Liver (tissue), 8 donors: ENCODE measurements at regions not wholly inside any gene's neighbourhood (a gene's known extent, or its start where the extent isn't known, plus 50 kb on each side); places are given as distances from the start of the nearest gene placed in this dataset.
"Not testable (repeated sequence)": the region's sequence is repeated elsewhere in the genome, so short reads cannot be mapped to it uniquely, and the experiment has no call there.

Experiments used
- DNase-seq: peaks from one replicate; pipeline ENCODE4 v3.0.0-alpha.2; 2017; ENCODE audit warnings: low spot score
- H3K27ac ChIP-seq, 2 donors: one replicate each; pipeline ENCODE4 v1.7.0; 2013; ENCODE audit warnings: inconsistent platforms in 2 of 2, low read length in 2 of 2, control low read depth in 1 of 2, low read depth in 1 of 2, mild to moderate bottlenecking in 1 of 2
- H3K27me3 ChIP-seq, 4 donors: one replicate each; pipeline versions ENCODE4 v1.6.1 to v1.7.0; 2013; ENCODE audit warnings: low read length in 3 of 4, inconsistent platforms in 1 of 4, mild to moderate bottlenecking in 1 of 4, moderate library complexity in 1 of 4; ENCODE audit not compliant: control insufficient read depth in 4 of 4, insufficient read depth in 4 of 4
- H3K36me3 ChIP-seq, 4 donors: one replicate each; pipeline versions ENCODE4 v1.6.1 to v1.7.0; 2013; ENCODE audit warnings: low read length in 3 of 4, mild to moderate bottlenecking in 3 of 4, low read depth in 1 of 4, moderate library complexity in 1 of 4; ENCODE audit not compliant: control insufficient read depth in 4 of 4, insufficient read depth in 3 of 4
- H3K4me1 ChIP-seq, 4 donors: one replicate each; pipeline versions ENCODE4 v1.6.1 to v1.7.0; 2013; ENCODE audit warnings: low read length in 3 of 4, mild to moderate bottlenecking in 3 of 4, moderate library complexity in 1 of 4; ENCODE audit not compliant: control insufficient read depth in 4 of 4, insufficient read depth in 4 of 4
- H3K4me3 ChIP-seq, 3 donors: one replicate each; pipeline versions ENCODE4 v1.6.1 to v1.7.0; 2013; ENCODE audit warnings: low read length in 3 of 3, control low read depth in 1 of 3, low read depth in 1 of 3, mild to moderate bottlenecking in 1 of 3
- H3K9ac ChIP-seq, 2 donors: one replicate each; pipeline ENCODE4 v1.7.0; 2013; ENCODE audit warnings: low read length in 2 of 2, mild to moderate bottlenecking in 2 of 2, moderate library complexity in 2 of 2, control low read depth in 1 of 2, low read depth in 1 of 2
- H3K9me3 ChIP-seq, 4 donors: one replicate each; pipeline versions ENCODE4 v1.6.1 to v1.7.0; 2013; ENCODE audit warnings: low read length in 3 of 4; ENCODE audit not compliant: control insufficient read depth in 4 of 4
- ATF3 ChIP-seq: IDR thresholded peaks from 2 replicates; pipeline ENCODE4 v1.6.1; 2016; ENCODE audit warnings: antibody characterized with exemption
- CTCF ChIP-seq: fragments of 150-350 bp; IDR thresholded peaks from 2 replicates; pipeline ENCODE4 v1.5.1; 2017; ENCODE audit warnings: improper control_type of control experiment, low read depth, low read length; ENCODE audit not compliant: missing input control
- FOXA2 ChIP-seq: IDR thresholded peaks from 2 replicates; pipeline ENCODE4 v1.6.1; 2016; ENCODE audit warnings: antibody characterized with exemption
- GABPA ChIP-seq, 2 donors: IDR thresholded peaks in 1 of 2; conservative IDR thresholded peaks in 1 of 2; 2 replicates each; pipeline ENCODE4 v1.6.1; 2016; ENCODE audit warnings: antibody characterized with exemption in 2 of 2, mild to moderate bottlenecking in 1 of 2, moderate library complexity in 1 of 2
- NR2F2 ChIP-seq: IDR thresholded peaks from 2 replicates; pipeline ENCODE4 v1.6.1; 2016; ENCODE audit warnings: antibody characterized with exemption
- RAD21 ChIP-seq, 2 donors: IDR thresholded peaks; 2 replicates each; pipeline ENCODE4 v1.6.1; 2016; ENCODE audit warnings: antibody characterized with exemption in 2 of 2, mild to moderate bottlenecking in 2 of 2
- YY1 ChIP-seq: IDR thresholded peaks from 2 replicates; pipeline ENCODE4 v1.6.1; 2016; ENCODE audit warnings: antibody characterized with exemption, mild to moderate bottlenecking
- WGBS: extraction: QIAGEN DNeasy Blood & Tissue Kit; methylation state at CpG from one replicate; pipeline ENCODE4 v1.1.7; 2013; 5-methylcytosine and 5-hydroxymethylcytosine counted together
- TF ChIP-seq, protein P1 (sequence below): IDR thresholded peaks from 2 replicates; pipeline ENCODE4 v1.6.1; 2016; ENCODE audit warnings: antibody characterized with exemption
- TF ChIP-seq, protein P2 (sequence below): IDR thresholded peaks from 2 replicates; pipeline ENCODE4 v1.6.1; 2016; ENCODE audit warnings: antibody characterized with exemption, mild to moderate bottlenecking
- TF ChIP-seq, protein P3 (sequence below): IDR thresholded peaks from 2 replicates; pipeline ENCODE4 v1.6.1; 2016; ENCODE audit warnings: antibody characterized with exemption
- donor health status: healthy.
- donor health status: healthy.
- donor health status: healthy.
- donor health status: healthy.
- donor health status: healthy.

- WGBS, result 93% methylated on average over 3 of the region's 3 CpGs
- Histone ChIP-seq H3K27me3 (no peaks in the 10 kb centered on the region), H3K4me1 (no peaks in the 10 kb centered on the region), H3K9me3 (no peaks in the 10 kb centered on the region), H3K36me3 (no peaks in the 10 kb centered on the region), H3K27ac (no peak overlapping the region), H3K4me3 (no peak overlapping the region), H3K9ac (no peak overlapping the region)
- no peak for DNase-seq
- TF ChIP-seq NR2F2 (no peak), FOXA2 (no peak), ATF3 (no peak), YY1 (no peak), CTCF (no peak), RAD21 (IDR thresholded peaks at IDR 0.05) (no peak), GABPA (IDR thresholded peaks at IDR 0.05 in 1 of 2, conservative IDR thresholded peaks at IDR 0.05 in 1 of 2) (no peak)
- TF ChIP-seq, protein P1, sequence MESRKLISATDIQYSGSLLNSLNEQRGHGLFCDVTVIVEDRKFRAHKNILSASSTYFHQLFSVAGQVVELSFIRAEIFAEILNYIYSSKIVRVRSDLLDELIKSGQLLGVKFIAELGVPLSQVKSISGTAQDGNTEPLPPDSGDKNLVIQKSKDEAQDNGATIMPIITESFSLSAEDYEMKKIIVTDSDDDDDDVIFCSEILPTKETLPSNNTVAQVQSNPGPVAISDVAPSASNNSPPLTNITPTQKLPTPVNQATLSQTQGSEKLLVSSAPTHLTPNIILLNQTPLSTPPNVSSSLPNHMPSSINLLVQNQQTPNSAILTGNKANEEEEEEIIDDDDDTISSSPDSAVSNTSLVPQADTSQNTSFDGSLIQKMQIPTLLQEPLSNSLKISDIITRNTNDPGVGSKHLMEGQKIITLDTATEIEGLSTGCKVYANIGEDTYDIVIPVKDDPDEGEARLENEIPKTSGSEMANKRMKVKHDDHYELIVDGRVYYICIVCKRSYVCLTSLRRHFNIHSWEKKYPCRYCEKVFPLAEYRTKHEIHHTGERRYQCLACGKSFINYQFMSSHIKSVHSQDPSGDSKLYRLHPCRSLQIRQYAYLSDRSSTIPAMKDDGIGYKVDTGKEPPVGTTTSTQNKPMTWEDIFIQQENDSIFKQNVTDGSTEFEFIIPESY, result no peak
- TF ChIP-seq, protein P2, sequence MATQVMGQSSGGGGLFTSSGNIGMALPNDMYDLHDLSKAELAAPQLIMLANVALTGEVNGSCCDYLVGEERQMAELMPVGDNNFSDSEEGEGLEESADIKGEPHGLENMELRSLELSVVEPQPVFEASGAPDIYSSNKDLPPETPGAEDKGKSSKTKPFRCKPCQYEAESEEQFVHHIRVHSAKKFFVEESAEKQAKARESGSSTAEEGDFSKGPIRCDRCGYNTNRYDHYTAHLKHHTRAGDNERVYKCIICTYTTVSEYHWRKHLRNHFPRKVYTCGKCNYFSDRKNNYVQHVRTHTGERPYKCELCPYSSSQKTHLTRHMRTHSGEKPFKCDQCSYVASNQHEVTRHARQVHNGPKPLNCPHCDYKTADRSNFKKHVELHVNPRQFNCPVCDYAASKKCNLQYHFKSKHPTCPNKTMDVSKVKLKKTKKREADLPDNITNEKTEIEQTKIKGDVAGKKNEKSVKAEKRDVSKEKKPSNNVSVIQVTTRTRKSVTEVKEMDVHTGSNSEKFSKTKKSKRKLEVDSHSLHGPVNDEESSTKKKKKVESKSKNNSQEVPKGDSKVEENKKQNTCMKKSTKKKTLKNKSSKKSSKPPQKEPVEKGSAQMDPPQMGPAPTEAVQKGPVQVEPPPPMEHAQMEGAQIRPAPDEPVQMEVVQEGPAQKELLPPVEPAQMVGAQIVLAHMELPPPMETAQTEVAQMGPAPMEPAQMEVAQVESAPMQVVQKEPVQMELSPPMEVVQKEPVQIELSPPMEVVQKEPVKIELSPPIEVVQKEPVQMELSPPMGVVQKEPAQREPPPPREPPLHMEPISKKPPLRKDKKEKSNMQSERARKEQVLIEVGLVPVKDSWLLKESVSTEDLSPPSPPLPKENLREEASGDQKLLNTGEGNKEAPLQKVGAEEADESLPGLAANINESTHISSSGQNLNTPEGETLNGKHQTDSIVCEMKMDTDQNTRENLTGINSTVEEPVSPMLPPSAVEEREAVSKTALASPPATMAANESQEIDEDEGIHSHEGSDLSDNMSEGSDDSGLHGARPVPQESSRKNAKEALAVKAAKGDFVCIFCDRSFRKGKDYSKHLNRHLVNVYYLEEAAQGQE, result no peak
- TF ChIP-seq, protein P3, sequence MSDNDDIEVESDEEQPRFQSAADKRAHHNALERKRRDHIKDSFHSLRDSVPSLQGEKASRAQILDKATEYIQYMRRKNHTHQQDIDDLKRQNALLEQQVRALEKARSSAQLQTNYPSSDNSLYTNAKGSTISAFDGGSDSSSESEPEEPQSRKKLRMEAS, result no peak
Observed at GRCh38 chr7:124100190-124100589, 67.3 kb upstream of the TMEM229A start.

DNA sequence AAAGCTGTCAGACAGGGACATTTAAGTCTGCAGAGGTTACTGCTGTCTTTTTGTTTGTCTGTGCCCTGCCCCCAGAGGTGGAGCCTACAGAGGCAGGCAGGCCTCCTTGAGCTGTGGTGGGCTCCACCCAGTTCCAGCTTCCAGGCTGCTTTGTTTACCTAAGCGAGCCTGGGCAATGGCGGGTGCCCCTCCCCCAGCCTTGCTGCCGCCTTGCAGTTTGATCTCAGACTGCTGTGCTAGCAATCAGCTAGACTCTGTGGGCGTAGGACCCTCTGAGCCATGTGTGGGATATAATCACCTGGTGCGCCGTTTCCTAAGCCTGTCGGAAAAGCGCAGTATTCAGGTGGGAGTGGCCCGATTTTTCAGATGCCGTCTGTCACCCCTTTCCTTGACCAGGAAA lies 66.7 kb upstream of the TMEM229A start:
- 83% methylated on average over 10 of the region's 10 CpGs for WGBS
- H3K36me3 ChIP-seq, H3K27me3 ChIP-seq, H3K4me3 ChIP-seq, H3K4me1 ChIP-seq, H3K9ac ChIP-seq, H3K9me3 ChIP-seq, H3K27ac ChIP-seq, DNase-seq: not testable (repeated sequence)
